ENCODE measurements at regions not wholly inside any gene's neighbourhood (a gene's known extent, or its start where the extent isn't known, plus 50 kb on each side); places are given as distances from the start of the nearest gene placed in this dataset.

DNA sequence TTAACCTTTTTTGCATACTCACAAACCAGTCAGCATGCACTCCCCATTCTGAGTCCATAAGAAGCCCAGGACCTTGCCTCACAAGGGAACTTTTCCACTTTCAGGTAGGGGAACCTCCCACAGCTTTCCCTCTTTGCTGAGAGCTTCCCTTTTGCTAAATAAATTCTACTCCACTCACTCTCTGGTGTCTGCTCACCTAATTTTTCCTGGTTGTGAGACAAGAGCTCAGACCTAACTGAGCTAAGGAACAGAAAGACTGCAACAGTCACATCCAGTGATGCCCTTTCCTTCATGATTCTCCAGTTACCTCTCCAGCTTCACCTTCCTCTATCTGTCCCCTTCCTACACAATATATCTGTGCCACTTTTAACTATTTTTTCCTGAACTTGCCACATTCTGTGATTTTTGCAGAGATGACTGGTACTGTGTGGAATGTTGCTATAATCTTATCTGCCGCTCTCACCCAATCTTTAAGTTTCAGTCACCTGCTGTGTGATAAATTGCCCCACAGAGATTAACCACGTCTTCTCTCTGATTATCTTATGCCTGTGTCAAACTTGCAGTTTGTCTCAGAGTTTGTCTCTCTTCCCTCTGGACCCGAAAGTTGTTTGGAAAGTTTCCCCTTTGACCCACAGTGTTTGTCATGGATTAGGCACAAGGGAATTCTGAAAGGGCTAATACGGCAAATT, 737.1 kb upstream of the FLRT2 start:
- Histone ChIP-seq H3K36me3 (ENCODE audit: insufficient read depth, low read length) (no peaks in the 10 kb centered on the region), H3K79me2 (ENCODE audit: control insufficient read depth, insufficient read depth, low read length, unreplicated experiment) (no peaks in the 10 kb centered on the region), H3K4me3 (ENCODE audit: low read depth, low read length) (no peak overlapping the region), H3K27ac (ENCODE audit: low read depth, low read length) (no peak overlapping the region), H3K27me3 (ENCODE audit: insufficient read depth, low read length) (no peaks in the 10 kb centered on the region), H3K4me1 (ENCODE audit: control insufficient read depth, insufficient read depth, low read length, unreplicated experiment) (no peaks in the 10 kb centered on the region), H2AFZ (ENCODE audit: low read length, unreplicated experiment) (no peak overlapping the region)

DNA sequence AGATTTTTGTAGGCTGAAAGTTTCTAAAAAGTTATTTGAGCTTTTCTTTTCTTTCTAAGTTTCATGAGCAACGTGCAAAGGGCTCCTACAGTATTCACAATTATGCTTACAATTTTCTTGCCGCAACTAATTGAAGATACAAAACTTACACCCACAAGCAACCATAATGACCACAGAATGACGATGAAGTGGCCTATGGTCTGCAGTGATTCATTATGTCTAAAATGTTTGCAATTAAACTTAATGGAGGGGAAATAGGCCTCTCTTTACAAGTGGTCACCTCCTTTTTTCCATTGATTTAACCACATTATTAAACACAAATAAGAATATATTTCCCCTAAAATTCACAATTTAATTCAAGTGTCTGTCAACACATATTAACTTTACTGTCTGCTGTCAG, 732.6 kb upstream of the FLRT2 start:
- Histone ChIP-seq H3K79me2 (ENCODE audit: control insufficient read depth, insufficient read depth, low read length, unreplicated experiment) (no peaks in the 10 kb centered on the region), H3K27me3 (ENCODE audit: insufficient read depth, low read length) (no peaks in the 10 kb centered on the region), H3K4me1 (ENCODE audit: control insufficient read depth, insufficient read depth, low read length, unreplicated experiment) (no peaks in the 10 kb centered on the region), H3K27ac (ENCODE audit: low read depth, low read length) (no peak overlapping the region), H3K36me3 (ENCODE audit: insufficient read depth, low read length) (no peaks in the 10 kb centered on the region), H3K4me3 (ENCODE audit: low read depth, low read length) (no peak overlapping the region), H2AFZ (ENCODE audit: low read length, unreplicated experiment) (no peak overlapping the region)

DNA sequence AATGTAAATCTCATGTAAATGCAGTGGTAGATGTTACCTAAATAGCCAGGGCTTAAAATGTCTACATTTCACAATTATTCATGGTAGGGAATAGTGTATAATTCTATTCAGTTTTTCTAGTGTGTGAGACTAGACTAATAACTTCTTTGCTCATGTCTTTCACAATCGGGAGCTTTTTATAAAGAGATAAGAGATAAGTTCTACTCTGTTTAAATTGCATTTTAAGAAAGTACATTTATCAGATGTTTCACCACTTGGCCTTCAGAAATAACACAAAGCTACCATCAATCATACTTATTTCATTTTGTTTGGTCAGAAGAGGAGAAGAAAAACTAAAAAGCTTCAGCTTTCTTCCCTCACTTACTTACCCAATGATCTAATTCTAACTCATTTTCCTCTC, 725.5 kb upstream of the FLRT2 start:
- H3K79me2 ChIP-seq (ENCODE audit: control insufficient read depth, insufficient read depth, low read length, unreplicated experiment): no peaks in the 10 kb centered on the region
- no peak overlapping the region for H3K27ac ChIP-seq (ENCODE audit: low read depth, low read length)
- no peak overlapping the region for H3K4me3 ChIP-seq (ENCODE audit: low read depth, low read length)
- H3K4me1 ChIP-seq (ENCODE audit: control insufficient read depth, insufficient read depth, low read length, unreplicated experiment): no peaks in the 10 kb centered on the region
- no peaks in the 10 kb centered on the region for H3K36me3 ChIP-seq (ENCODE audit: insufficient read depth, low read length)
- H2AFZ ChIP-seq (ENCODE audit: low read length, unreplicated experiment): no peak overlapping the region
- H3K27me3 ChIP-seq (ENCODE audit: insufficient read depth, low read length): no peaks in the 10 kb centered on the region

DNA sequence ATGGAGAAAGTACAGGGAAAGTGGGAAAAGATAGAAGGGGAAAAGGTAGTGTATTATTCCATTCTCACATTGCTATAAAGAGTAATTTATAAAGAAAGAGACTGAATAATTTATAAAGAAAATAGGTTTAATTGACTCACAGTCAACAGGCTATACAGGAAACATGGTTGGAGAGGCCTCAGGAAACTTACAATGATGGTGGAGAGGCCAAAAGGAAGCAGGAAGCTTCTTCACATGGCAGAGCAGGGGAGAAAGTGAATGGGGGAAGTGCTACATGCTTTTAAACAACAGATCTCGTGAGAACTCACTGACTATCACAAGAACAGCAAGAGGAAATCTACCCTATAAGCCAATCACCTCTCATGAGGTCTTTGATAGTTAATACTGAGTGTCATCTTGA, 725.0 kb upstream of the FLRT2 start:
- Histone ChIP-seq H3K27ac (ENCODE audit: low read depth, low read length) (no peak overlapping the region), H3K4me1 (ENCODE audit: control insufficient read depth, insufficient read depth, low read length, unreplicated experiment) (no peaks in the 10 kb centered on the region), H2AFZ (ENCODE audit: low read length, unreplicated experiment) (no peak overlapping the region), H3K79me2 (ENCODE audit: control insufficient read depth, insufficient read depth, low read length, unreplicated experiment) (no peaks in the 10 kb centered on the region), H3K4me3 (ENCODE audit: low read depth, low read length) (no peak overlapping the region), H3K36me3 (ENCODE audit: insufficient read depth, low read length) (no peaks in the 10 kb centered on the region), H3K27me3 (ENCODE audit: insufficient read depth, low read length) (no peaks in the 10 kb centered on the region)

DNA sequence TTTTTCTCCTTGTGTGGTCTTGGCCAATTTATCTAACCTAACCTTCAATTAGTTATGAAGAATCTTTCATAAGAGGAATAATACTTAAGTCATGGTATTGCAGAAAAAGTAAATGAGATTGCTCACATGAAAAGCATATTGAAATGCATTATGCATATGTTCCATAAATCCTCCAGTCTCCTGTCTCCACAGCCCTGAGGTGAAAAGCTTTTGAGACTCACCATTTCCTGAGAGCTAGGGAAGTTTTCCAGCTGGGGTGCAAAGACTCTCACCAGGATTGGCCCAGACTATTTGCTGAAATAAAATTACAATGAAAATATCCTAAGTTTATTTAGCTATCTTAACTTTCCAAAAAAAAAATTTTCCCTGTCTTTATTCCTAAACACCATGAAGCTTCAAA, 723.8 kb upstream of the FLRT2 start:
- no peaks in the 10 kb centered on the region for H3K4me1 ChIP-seq (ENCODE audit: control insufficient read depth, insufficient read depth, low read length, unreplicated experiment)
- no peak overlapping the region for H3K27ac ChIP-seq (ENCODE audit: low read depth, low read length)
- no peaks in the 10 kb centered on the region for H3K27me3 ChIP-seq (ENCODE audit: insufficient read depth, low read length)
- H3K36me3 ChIP-seq (ENCODE audit: insufficient read depth, low read length): no peaks in the 10 kb centered on the region
- no peak overlapping the region for H3K4me3 ChIP-seq (ENCODE audit: low read depth, low read length)
- no peak overlapping the region for H2AFZ ChIP-seq (ENCODE audit: low read length, unreplicated experiment)
- no peaks in the 10 kb centered on the region for H3K79me2 ChIP-seq (ENCODE audit: control insufficient read depth, insufficient read depth, low read length, unreplicated experiment)

DNA sequence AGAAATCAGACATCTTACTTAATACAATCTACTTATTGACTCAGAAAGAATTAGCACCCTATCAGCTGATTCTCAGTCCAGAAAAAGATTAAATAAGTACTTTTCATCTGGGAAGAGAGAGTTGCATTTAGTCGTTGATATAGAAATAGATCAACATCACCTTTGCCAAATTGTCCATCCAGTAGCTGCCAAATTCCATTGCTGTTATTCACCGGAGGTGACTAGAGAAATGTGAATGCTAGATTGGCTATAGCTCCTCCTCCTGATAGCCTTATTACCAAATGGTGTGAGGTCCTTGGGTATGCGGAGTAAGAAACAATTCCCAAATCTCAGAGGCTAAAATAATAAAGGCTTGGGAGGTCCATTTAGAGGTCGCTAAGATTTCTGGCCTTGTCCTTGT, 723.3 kb upstream of the FLRT2 start:
- H3K79me2 ChIP-seq (ENCODE audit: control insufficient read depth, insufficient read depth, low read length, unreplicated experiment): no peaks in the 10 kb centered on the region
- H2AFZ ChIP-seq (ENCODE audit: low read length, unreplicated experiment): no peak overlapping the region
- H3K27ac ChIP-seq (ENCODE audit: low read depth, low read length): no peak overlapping the region
- H3K4me3 ChIP-seq (ENCODE audit: low read depth, low read length): no peak overlapping the region
- no peaks in the 10 kb centered on the region for H3K27me3 ChIP-seq (ENCODE audit: insufficient read depth, low read length)
- H3K4me1 ChIP-seq (ENCODE audit: control insufficient read depth, insufficient read depth, low read length, unreplicated experiment): no peaks in the 10 kb centered on the region
- no peaks in the 10 kb centered on the region for H3K36me3 ChIP-seq (ENCODE audit: insufficient read depth, low read length)

DNA sequence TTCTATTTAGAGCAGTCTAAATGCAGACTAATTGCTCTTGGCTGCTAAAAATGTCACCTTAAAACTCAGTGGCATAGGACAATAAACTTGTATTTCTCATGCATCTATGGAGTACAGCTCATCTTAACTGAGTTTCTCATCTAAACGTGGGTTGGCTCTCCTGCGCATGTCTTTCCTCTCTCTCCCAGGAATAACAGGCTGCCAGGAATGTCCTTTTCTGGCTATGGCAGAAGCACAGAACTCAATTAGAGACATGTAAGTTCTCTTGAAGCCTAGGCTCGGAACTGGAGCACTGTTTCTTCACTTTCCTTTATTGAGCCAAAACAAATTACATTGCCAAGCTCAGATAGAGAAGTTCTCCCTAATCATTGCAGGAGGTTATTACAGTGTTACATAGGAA, 722.3 kb upstream of the FLRT2 start:
- Histone ChIP-seq H3K27ac (ENCODE audit: low read depth, low read length) (no peak overlapping the region), H3K27me3 (ENCODE audit: insufficient read depth, low read length) (no peaks in the 10 kb centered on the region), H3K79me2 (ENCODE audit: control insufficient read depth, insufficient read depth, low read length, unreplicated experiment) (no peaks in the 10 kb centered on the region), H2AFZ (ENCODE audit: low read length, unreplicated experiment) (no peak overlapping the region), H3K36me3 (ENCODE audit: insufficient read depth, low read length) (no peaks in the 10 kb centered on the region), H3K4me1 (ENCODE audit: control insufficient read depth, insufficient read depth, low read length, unreplicated experiment) (no peaks in the 10 kb centered on the region), H3K4me3 (ENCODE audit: low read depth, low read length) (no peak overlapping the region)

DNA sequence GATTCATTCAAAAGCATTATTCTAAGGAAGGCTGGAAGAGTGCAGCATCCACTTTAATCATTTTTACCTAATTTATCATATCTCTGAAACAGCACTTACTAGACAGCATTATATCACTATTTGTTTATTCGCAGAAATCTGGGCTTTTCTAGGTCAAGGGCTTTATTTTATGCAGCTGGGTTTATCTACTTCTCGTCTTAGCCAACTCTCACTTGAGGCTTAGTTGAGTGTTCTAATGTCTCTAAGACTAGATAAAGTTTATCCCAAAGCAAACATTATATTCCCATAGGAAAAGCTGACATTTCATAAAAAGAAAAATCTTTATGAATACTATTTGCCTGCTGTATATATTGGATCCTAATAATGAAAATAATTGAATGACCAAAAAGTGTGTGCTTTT, 720.8 kb upstream of the FLRT2 start:
- H3K27me3 ChIP-seq (ENCODE audit: insufficient read depth, low read length): no peaks in the 10 kb centered on the region
- H3K79me2 ChIP-seq (ENCODE audit: control insufficient read depth, insufficient read depth, low read length, unreplicated experiment): no peaks in the 10 kb centered on the region
- H2AFZ ChIP-seq (ENCODE audit: low read length, unreplicated experiment): no peak overlapping the region
- H3K27ac ChIP-seq (ENCODE audit: low read depth, low read length): no peak overlapping the region
- H3K36me3 ChIP-seq (ENCODE audit: insufficient read depth, low read length): no peaks in the 10 kb centered on the region
- H3K4me3 ChIP-seq (ENCODE audit: low read depth, low read length): no peak overlapping the region
- no peaks in the 10 kb centered on the region for H3K4me1 ChIP-seq (ENCODE audit: control insufficient read depth, insufficient read depth, low read length, unreplicated experiment)

DNA sequence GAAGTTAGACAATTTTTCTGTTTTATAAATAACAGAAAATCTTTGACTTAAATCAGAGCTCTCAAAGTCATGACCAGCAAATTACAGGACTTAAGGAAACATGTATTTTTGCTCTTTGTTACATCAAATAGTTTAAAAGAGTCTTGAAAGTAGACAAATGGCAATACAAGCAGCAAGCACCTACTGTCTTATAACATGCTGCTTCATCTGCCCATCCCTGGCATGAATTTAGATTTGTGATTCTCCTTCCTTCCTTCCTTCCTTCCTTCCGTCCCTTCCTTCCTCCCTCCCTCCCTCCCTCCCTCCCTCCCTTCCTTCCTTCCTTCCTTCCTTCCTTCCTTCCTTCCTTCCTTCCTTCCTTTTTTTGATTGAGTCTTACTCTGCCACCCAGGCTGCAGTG, 715.6 kb upstream of the FLRT2 start:
- no peaks in the 10 kb centered on the region for H3K36me3 ChIP-seq (ENCODE audit: insufficient read depth, low read length)
- H3K4me1 ChIP-seq (ENCODE audit: control insufficient read depth, insufficient read depth, low read length, unreplicated experiment): no peaks in the 10 kb centered on the region
- H3K27ac ChIP-seq (ENCODE audit: low read depth, low read length): no peak overlapping the region
- H2AFZ ChIP-seq (ENCODE audit: low read length, unreplicated experiment): no peak overlapping the region
- H3K4me3 ChIP-seq (ENCODE audit: low read depth, low read length): no peak overlapping the region
- H3K27me3 ChIP-seq (ENCODE audit: insufficient read depth, low read length): no peaks in the 10 kb centered on the region
- no peaks in the 10 kb centered on the region for H3K79me2 ChIP-seq (ENCODE audit: control insufficient read depth, insufficient read depth, low read length, unreplicated experiment)

DNA sequence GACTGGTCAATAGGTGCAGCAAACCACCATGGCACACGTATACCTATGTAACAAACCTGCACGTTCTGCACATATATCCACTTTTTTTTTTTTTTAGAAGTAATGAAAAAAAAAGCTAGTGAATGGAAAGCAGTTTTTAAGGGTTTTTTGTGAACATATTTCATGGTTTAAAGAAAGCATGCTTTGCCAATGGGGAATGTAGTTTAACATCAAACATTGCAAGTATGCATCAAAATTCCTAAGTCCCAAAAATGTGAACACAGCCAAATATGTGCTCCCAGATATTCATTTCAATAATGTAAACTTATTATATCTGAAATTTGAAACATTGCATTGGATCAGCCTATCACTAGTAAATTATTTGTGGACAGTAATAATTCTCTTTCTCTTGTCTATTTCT, 710.4 kb upstream of the FLRT2 start:
- Histone ChIP-seq H3K4me1 (ENCODE audit: control insufficient read depth, insufficient read depth, low read length, unreplicated experiment) (no peaks in the 10 kb centered on the region), H3K79me2 (ENCODE audit: control insufficient read depth, insufficient read depth, low read length, unreplicated experiment) (no peaks in the 10 kb centered on the region), H2AFZ (ENCODE audit: low read length, unreplicated experiment) (no peak overlapping the region), H3K4me3 (ENCODE audit: low read depth, low read length) (no peak overlapping the region), H3K27me3 (ENCODE audit: insufficient read depth, low read length) (no peaks in the 10 kb centered on the region), H3K27ac (ENCODE audit: low read depth, low read length) (no peak overlapping the region), H3K36me3 (ENCODE audit: insufficient read depth, low read length) (no peaks in the 10 kb centered on the region)

DNA sequence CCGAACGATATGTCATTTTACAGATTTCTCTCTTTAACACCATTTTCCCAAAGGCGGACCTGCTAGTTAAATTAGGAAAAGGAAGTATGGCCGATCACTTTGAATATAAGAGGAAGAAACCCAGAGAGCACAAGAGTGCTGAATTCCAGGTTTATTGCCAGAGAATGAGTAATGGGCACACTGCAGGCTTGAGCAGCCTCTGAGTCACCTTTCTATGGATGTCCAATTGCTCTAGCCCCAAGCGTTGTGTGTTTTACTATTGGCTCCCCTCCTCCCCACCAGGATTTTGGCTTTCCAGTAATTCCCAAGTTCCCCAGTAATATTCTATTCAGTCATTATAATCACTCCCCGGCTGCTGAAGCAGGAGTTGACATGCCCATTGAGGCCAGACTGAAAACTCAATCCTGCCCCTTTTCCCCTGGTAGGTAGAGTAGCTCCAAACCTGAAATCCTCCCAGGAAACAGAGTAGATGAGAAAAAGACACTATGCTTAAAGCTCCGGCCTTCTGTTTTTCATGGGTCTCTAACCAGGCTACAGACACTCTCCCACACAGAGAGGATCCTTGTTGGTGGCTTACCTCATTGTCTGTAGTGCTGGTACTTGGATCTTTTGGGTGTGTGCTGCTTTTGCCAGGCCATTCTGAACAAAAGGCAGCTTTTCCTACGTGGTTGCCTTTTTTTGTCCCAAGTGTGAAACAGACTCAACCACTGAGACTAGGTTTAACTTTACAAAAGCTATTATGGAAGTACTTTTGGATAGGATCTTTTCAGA, 704.3 kb upstream of the FLRT2 start:
- no peak overlapping the region for H2AFZ ChIP-seq (ENCODE audit: low read length, unreplicated experiment)

More for the DNA sequence above, 704.3 kb upstream of the FLRT2 start:
- Histone ChIP-seq H3K27me3 (ENCODE audit: insufficient read depth, low read length) (no peaks in the 10 kb centered on the region), H3K36me3 (ENCODE audit: insufficient read depth, low read length) (no peaks in the 10 kb centered on the region), H3K4me3 (ENCODE audit: low read depth, low read length) (no peak overlapping the region), H3K79me2 (ENCODE audit: control insufficient read depth, insufficient read depth, low read length, unreplicated experiment) (no peaks in the 10 kb centered on the region), H3K27ac (ENCODE audit: low read depth, low read length) (no peak overlapping the region), H3K4me1 (ENCODE audit: control insufficient read depth, insufficient read depth, low read length, unreplicated experiment) (no peaks in the 10 kb centered on the region)

Data from ACC112 (cell line).